Right lobe of liver (tissue), 4 donors: ENCODE measurements at regions not wholly inside any gene's neighbourhood (a gene's known extent, or its start where the extent isn't known, plus 50 kb on each side); places are given as distances from the start of the nearest gene placed in this dataset.

Experiments used
- CTCF ChIP-seq, 4 donors: fragments of 200-600 bp in 3 of 4; fragments of 450-650 bp in 1 of 4; IDR thresholded peaks; one replicate each; pipeline versions ENCODE4 v1.5.1 to v1.8.0; 2016 to 2022; ENCODE audit warnings: antibody characterized with exemption in 4 of 4, mild to moderate bottlenecking in 2 of 4
- POLR2A ChIP-seq: fragments of 450-650 bp; IDR thresholded peaks from one replicate; pipeline ENCODE4 v1.6.1; 2017; ENCODE audit warnings: antibody characterized with exemption, mild to moderate bottlenecking
- donor health status: DM: no; HTN: no; CAD: no.
- donor health status: DM: no; HTN: no; CAD: no.
- donor health status: DM: no; HTN: yes; CAD: no.

GRCh38 chr22:49377306-49377705 lies 450.4 kb downstream of the BRD1 start:
- no peak for TF ChIP-seq CTCF (IDR thresholded peaks at IDR 0.05)
- no peak for TF ChIP-seq POLR2A
